Astrocyte (in vitro differentiated cells and primary cell): ENCODE measurements at regions not wholly inside any gene's neighbourhood (a gene's known extent, or its start where the extent isn't known, plus 50 kb on each side); places are given as distances from the start of the nearest gene placed in this dataset.

ENCODE experiments used
- DNase-seq: peaks from one replicate; pipeline ENCODE4 v3.0.0-alpha.2; 2010; ENCODE audit warnings: low read depth
- FAIRE-seq: peaks from 2 replicates; lab custom pipeline; 2011; peaks lifted over from hg19 to GRCh38; lab: Jason Lieb, UNC
- H2AFZ ChIP-seq: 2 replicates; pipeline ENCODE4 v1.6.0; 2012; ENCODE audit warnings: low read depth, low read length, inconsistent platforms
- H3K27ac ChIP-seq: 2 replicates; pipeline ENCODE4 v1.5.1; 2011; ENCODE audit warnings: low read depth, low read length, inconsistent platforms
- H3K27me3 ChIP-seq: 2 replicates; pipeline ENCODE4 v1.6.0; 2011; ENCODE audit warnings: low read length, inconsistent platforms; ENCODE audit not compliant: insufficient read depth
- H3K36me3 ChIP-seq: 2 replicates; pipeline ENCODE4 v1.5.1; 2011; ENCODE audit warnings: low read length, inconsistent platforms; ENCODE audit not compliant: insufficient read depth
- H3K4me1 ChIP-seq: 2 replicates; pipeline ENCODE4 v1.5.1; 2011; ENCODE audit warnings: low read length, inconsistent platforms; ENCODE audit not compliant: insufficient read depth
- H3K4me2 ChIP-seq: 2 replicates; pipeline ENCODE4 v1.6.0; 2012; ENCODE audit warnings: low read length, inconsistent platforms
- H3K4me3 ChIP-seq: 2 replicates; pipeline ENCODE4 v1.5.1; 2011; ENCODE audit warnings: low read depth, mild to moderate bottlenecking, low read length, inconsistent platforms; ENCODE audit not compliant: insufficient read depth
- H3K79me2 ChIP-seq: 2 replicates; pipeline ENCODE4 v1.6.0; 2012; ENCODE audit warnings: mild to moderate bottlenecking, low read length, inconsistent platforms; ENCODE audit not compliant: insufficient read depth
- H3K9ac ChIP-seq: 2 replicates; pipeline ENCODE4 v1.6.0; 2012; ENCODE audit warnings: mild to moderate bottlenecking, low read length, inconsistent platforms
- H3K9me3 ChIP-seq: 2 replicates; pipeline ENCODE4 v1.5.1; 2012; ENCODE audit warnings: low read depth, mild to moderate bottlenecking, low read length, inconsistent platforms; ENCODE audit not compliant: insufficient read depth
- H4K20me1 ChIP-seq: 2 replicates; pipeline ENCODE4 v1.6.0; 2012; ENCODE audit warnings: low read length, inconsistent platforms; ENCODE audit not compliant: insufficient read depth
- H3K27ac Mint-ChIP-seq: one replicate; pipeline ENCODE4 v1.8.0; 2021; ENCODE audit warnings: mild to moderate bottlenecking, mixed read lengths; ENCODE audit not compliant: unreplicated experiment
- H3K27me3 Mint-ChIP-seq: one replicate; pipeline ENCODE4 v1.8.0; 2021; ENCODE audit warnings: low read depth, mixed read lengths; ENCODE audit not compliant: unreplicated experiment
- H3K36me3 Mint-ChIP-seq: one replicate; pipeline ENCODE4 v1.8.0; 2021; ENCODE audit warnings: low read depth, mixed read lengths; ENCODE audit not compliant: unreplicated experiment
- H3K4me1 Mint-ChIP-seq: one replicate; pipeline ENCODE4 v1.8.0; 2021; ENCODE audit warnings: low read depth, mixed read lengths; ENCODE audit not compliant: unreplicated experiment
- H3K4me3 Mint-ChIP-seq: one replicate; pipeline ENCODE4 v1.8.0; 2021; ENCODE audit warnings: mild to moderate bottlenecking, moderate library complexity, mixed read lengths; ENCODE audit not compliant: unreplicated experiment
- H3K9me3 Mint-ChIP-seq: one replicate; pipeline ENCODE4 v1.8.0; 2021; ENCODE audit warnings: mild to moderate bottlenecking, mixed read lengths; ENCODE audit not compliant: unreplicated experiment
- EZH2 ChIP-seq: IDR thresholded peaks from 2 replicates; pipeline ENCODE4 v1.6.1; 2012; ENCODE audit warnings: mild to moderate bottlenecking, low read length, inconsistent platforms; ENCODE audit not compliant: insufficient read depth
- TF ChIP-seq, protein P1 (sequence below): IDR thresholded peaks from 2 replicates; pipeline ENCODE4 v1.5.1; 2011; ENCODE audit warnings: low read depth, mild to moderate bottlenecking, inconsistent platforms, low read length, moderate library complexity; ENCODE audit not compliant: insufficient read depth

DNA sequence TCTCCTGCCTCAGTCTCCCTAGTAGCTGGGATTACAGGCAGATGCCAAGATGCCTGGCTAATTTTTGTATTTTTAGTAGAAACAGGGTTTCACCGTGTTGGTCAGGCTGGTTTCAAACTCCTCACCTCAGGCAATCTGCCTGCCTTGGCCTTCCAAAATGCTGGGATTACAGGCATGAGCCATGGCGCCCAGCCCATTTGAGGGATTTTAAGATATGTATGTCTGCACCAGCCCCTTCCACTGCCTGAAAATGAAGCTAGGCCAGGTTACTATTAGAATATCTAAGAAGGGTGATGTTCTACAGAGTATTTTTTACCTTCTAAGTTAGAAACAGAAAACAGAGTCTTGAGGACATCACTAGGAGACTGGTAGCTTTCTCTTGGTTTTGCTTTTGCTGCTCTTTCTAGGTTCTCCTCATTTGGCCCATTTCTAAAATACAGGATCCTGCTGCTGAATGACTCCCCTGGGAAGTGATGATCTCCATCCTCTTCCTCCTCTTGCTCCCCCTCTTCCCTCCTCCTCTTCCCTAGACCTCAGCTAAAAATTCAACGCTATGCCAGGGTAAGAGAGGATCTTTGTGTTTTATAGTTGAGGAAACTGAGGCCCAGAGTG lies 118.5 kb downstream of the MYCN start:
- Mint-ChIP-seq H3K4me3 (no peak overlapping the region), H3K27ac (no peak overlapping the region), H3K4me1 (no peaks in the 10 kb centered on the region), H3K9me3 (peaks cover 18% of the 10 kb centered on the region), H3K27me3 (peaks cover 20% of the 10 kb centered on the region), H3K36me3 (no peaks in the 10 kb centered on the region)
- DNase-seq (no peak), FAIRE-seq (no peak)
- Histone ChIP-seq H3K27me3 (no peaks in the 10 kb centered on the region), H3K4me1 (no peaks in the 10 kb centered on the region), H3K9ac (no peak overlapping the region), H3K4me3 (no peak overlapping the region), H4K20me1 (no peaks in the 10 kb centered on the region), H3K4me2 (no peak overlapping the region), H3K27ac (no peak overlapping the region), H3K79me2 (no peaks in the 10 kb centered on the region), H2AFZ (no peak overlapping the region), H3K36me3 (no peaks in the 10 kb centered on the region), H3K9me3 (peaks cover 19% of the 10 kb centered on the region)
- no peak for TF ChIP-seq EZH2
- TF ChIP-seq, protein P1, sequence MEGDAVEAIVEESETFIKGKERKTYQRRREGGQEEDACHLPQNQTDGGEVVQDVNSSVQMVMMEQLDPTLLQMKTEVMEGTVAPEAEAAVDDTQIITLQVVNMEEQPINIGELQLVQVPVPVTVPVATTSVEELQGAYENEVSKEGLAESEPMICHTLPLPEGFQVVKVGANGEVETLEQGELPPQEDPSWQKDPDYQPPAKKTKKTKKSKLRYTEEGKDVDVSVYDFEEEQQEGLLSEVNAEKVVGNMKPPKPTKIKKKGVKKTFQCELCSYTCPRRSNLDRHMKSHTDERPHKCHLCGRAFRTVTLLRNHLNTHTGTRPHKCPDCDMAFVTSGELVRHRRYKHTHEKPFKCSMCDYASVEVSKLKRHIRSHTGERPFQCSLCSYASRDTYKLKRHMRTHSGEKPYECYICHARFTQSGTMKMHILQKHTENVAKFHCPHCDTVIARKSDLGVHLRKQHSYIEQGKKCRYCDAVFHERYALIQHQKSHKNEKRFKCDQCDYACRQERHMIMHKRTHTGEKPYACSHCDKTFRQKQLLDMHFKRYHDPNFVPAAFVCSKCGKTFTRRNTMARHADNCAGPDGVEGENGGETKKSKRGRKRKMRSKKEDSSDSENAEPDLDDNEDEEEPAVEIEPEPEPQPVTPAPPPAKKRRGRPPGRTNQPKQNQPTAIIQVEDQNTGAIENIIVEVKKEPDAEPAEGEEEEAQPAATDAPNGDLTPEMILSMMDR = no peak

DNA sequence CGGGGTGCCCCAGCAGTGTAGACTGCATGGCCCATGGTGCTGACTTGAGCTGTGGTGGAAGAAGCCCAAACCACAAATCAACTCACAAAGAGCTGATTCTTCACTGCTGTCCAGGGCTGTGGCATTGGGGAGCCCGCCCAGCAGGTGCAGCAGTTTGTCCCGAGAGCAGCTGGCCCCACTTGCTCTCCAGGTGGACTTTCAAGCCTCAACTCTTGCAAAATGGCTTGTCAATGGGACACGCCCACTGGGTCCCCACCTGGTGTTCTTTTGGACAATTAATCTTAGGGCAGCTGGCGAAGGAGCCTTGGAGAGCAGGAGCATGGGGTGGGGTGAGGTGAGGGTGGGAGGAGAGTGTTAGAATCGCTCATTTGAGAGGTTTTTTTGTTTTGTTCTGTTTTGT lies 117.9 kb downstream of the MYCN start:
- H3K79me2 ChIP-seq = no peaks in the 10 kb centered on the region
- peaks cover 14% of the 10 kb centered on the region for H3K9me3 Mint-ChIP-seq
- FAIRE-seq (no peak), DNase-seq (no peak)
- no peaks in the 10 kb centered on the region for H3K4me1 ChIP-seq
- no peaks in the 10 kb centered on the region for H3K27me3 ChIP-seq
- no peak overlapping the region for H3K9ac ChIP-seq
- no peaks in the 10 kb centered on the region for H3K36me3 ChIP-seq
- H3K27me3 Mint-ChIP-seq = peaks cover 22% of the 10 kb centered on the region
- no peak overlapping the region for H3K4me2 ChIP-seq
- no peak overlapping the region for H3K27ac ChIP-seq
- TF ChIP-seq, protein P1 = no peak
- TF ChIP-seq EZH2 = no peak
- no peak overlapping the region for H3K4me3 Mint-ChIP-seq
- no peaks in the 10 kb centered on the region for H3K4me1 Mint-ChIP-seq
- no peak overlapping the region for H3K27ac Mint-ChIP-seq
- no peak overlapping the region for H2AFZ ChIP-seq
- no peaks in the 10 kb centered on the region for H4K20me1 ChIP-seq
- H3K36me3 Mint-ChIP-seq = no peaks in the 10 kb centered on the region
- H3K4me3 ChIP-seq = no peak overlapping the region
- H3K9me3 ChIP-seq = peaks cover 16% of the 10 kb centered on the region

DNA sequence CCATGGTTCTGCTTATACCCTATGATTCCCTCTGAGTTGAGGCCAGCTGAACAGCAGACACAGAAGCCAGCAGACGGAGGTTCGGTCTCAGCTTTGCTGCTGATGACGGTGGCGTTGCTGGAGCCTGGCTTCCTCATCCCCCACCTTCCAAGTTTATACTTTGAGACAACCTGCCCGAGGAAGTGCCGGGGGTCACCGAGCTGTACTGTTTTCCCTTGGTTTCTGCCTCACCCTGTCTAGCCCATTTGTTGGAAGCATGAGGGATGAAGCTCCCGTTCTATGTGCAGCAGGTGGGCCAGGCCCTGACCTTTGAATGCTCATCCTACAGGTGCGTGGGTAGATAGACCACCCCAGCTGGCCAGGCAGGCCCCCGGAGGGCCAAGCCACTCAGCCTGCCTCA lies 117.3 kb downstream of the MYCN start:
- no peaks in the 10 kb centered on the region for H3K27me3 ChIP-seq
- H3K36me3 ChIP-seq = no peaks in the 10 kb centered on the region
- H3K79me2 ChIP-seq = no peaks in the 10 kb centered on the region
- no peak for TF ChIP-seq EZH2
- TF ChIP-seq, protein P1 = no peak
- H3K9me3 Mint-ChIP-seq = peaks cover 10% of the 10 kb centered on the region
- no peaks in the 10 kb centered on the region for H3K36me3 Mint-ChIP-seq
- no peak overlapping the region for H3K4me3 ChIP-seq
- H3K9ac ChIP-seq = no peak overlapping the region
- FAIRE-seq (no peak), DNase-seq (no peak)
- no peaks in the 10 kb centered on the region for H3K4me1 ChIP-seq
- no peaks in the 10 kb centered on the region for H4K20me1 ChIP-seq
- H3K4me1 Mint-ChIP-seq = no peaks in the 10 kb centered on the region
- no peak overlapping the region for H3K27ac ChIP-seq
- H3K27me3 Mint-ChIP-seq = peaks cover 27% of the 10 kb centered on the region
- peaks cover 11% of the 10 kb centered on the region for H3K9me3 ChIP-seq
- H2AFZ ChIP-seq = no peak overlapping the region
- H3K4me3 Mint-ChIP-seq = no peak overlapping the region
- no peak overlapping the region for H3K27ac Mint-ChIP-seq
- H3K4me2 ChIP-seq = no peak overlapping the region
